EL (cell line): ENCODE measurements at regions not wholly inside any gene's neighbourhood (a gene's known extent, or its start where the extent isn't known, plus 50 kb on each side); places are given as distances from the start of the nearest gene placed in this dataset.

Source experiments
- DNase-seq: peaks from one replicate; pipeline ENCODE4 v3.0.0-alpha.2; 2016

DNA sequence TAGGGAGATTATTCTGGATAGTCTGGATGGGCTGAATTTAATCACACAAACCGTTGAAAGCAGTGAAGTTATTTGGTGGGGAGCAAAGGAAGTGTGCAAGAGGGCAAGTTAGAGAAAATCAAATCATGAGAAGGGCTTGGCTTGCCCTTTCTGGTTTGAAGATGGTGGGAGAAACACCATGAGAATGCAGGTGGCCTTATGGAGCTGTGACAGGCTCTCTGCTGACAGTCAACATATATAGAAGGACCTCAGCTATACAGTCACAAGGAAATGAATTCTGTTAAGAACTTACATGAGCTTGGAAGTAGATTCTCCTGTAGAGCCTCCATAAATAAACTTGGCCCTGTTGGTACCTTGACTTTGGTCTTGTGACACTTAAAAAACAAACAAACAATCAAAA, 72.3 kb downstream of the GMNC start:
- no peak for DNase-seq

DNA sequence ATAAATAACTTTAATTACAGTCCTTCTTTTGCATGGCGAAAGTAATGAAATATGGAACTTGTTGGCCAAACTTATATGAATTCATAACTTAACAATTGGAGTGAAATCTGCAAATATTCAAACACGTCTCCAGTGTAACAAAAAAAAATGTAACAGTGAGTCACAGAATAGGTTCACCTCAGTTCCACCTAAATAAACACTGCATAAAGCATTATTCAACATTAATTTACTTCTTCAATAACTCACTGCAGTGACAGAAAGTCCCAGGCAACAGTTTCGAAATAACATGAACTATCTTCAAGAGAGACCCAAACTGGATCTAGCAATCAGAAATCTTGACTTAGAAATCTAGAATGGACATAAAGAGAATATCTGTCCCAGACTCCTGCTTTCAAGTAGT, 75.6 kb downstream of the GMNC start:
- DNase-seq = no peak

DNA sequence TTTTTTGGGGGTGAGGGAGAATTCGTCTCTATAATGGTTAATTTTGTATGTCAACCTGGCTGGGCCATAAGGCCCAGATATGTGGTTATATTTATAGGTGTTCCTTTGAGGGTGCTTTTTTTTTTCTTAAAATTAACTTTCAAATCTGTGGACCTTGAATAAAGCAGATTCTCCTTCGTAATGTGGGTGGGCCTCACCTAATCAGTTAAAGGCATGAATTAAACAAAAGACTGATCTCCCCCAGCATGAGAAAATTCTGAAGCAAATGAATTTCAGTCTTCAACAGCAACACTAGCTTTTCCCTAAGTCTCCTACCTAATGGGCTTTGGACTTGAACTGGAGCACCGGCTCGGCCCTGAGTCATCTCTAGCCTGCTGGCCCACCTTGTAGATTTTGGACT, 77.4 kb downstream of the GMNC start:
- DNase-seq = no peak

DNA sequence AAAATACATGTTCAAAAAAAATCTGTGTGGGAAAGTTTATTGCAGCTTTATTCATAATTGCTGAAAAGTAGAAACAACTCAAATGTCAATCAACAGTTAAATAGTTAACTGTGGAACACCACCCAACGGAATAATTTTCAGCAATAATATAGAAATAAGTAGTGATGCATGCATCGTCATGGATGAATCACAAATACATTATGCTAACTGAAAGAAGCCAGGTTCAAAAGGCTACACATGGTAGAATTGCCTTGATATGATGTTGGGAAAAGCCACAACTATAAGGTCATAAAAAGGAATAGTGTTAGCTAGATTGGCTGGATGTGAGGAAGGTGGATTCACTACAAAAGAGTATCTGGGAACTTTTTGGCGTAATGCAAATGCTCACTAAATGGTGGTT, 82.0 kb downstream of the GMNC start:
- peak; percentile 5 for DNase-seq

DNA sequence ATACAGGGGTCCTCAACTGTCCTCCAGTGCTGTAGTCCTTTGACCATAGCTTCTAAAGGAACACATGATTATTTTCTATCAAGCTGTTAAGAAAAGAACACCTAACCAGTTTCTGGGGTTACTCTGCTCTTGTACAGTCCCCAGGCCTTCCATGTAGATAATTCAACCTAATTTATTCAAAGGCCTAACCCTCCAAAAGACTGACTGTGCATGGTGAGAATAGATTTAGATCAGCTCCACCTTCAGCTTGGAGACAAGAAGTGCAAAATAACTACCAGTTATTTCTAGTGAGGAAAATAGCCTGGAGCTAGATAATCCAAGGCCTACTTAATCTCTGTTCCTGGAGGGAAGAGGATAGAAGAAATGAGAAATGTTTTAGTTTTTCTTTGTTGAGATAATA, 87.9 kb downstream of the GMNC start:
- no peak for DNase-seq

DNA sequence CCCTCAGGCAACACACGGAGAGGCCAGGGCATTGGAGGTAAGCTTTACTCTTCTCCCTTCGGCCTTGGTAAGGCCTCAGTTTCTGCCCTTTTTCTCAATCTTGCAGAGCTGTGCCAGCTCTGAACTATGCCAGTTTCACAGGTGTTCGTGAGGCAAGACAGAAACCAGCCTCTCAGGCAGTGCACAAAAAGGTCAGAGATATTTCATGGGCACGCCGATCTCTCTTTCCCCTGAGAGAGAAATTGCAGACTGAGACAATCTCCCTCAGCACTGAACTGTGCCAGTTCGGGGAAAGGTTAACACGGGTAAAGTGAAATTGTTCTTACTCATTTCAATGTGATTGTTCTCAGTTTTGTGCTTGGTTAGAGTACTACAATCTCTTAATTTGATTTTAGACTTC, 88.5 kb downstream of the GMNC start:
- DNase-seq = no peak

DNA sequence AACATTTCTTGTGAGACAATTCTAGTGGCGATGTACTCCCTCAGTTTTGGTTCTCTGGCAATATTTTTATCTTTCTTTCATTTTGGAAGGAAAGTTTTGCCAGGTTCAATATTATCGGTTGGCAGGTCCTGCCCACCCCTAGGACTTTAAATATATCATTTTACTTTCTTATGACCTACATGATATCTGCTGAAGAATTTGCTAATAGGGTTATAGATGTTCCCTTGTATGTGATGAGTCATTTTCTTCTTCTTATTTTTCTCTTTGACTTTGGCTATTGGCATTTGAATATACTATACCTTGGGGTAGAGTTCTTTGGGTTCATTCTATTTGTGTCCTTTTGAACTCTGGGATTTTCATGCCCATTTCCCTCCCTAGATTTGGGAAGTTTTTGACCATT, 89.7 kb downstream of the GMNC start:
- no peak for DNase-seq

DNA sequence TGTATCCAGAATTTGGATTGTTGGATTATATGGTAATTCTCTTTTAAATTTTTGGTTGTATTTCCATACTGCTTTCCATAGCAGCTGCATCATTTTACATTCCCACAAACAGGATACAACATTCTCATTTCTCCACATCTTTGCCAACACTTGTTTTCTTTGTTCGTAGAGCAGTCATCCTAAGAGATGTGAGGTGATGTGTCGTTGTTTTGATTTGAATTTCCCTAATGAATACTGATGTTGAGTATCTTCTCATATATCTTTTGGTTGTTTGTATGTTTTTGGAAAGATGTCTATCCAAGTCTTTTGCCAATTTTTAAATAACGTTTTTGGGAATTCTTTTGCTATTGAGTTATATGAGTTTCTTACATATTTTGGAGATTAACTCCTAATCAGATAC, 93.6 kb downstream of the GMNC start:
- DNase-seq = no peak

DNA sequence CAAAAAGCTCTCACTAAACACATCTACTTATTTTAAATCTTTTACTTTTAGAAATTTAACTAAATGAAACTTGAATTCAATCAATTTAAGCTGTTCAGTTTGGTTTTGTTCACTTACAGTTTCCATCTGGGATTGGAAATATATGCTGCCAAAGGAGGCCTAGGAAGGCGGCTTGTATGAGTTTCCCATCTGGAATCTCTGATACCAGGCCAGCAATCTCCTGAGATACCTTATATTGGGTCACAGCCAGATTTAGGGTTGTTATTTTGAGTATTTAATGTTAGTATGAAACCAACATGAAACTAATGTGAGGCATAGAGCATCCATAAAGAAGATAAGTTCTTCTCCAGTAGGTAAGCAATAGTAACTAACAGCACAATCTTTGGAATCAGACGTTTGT, 94.6 kb downstream of the GMNC start:
- DNase-seq = no peak

DNA sequence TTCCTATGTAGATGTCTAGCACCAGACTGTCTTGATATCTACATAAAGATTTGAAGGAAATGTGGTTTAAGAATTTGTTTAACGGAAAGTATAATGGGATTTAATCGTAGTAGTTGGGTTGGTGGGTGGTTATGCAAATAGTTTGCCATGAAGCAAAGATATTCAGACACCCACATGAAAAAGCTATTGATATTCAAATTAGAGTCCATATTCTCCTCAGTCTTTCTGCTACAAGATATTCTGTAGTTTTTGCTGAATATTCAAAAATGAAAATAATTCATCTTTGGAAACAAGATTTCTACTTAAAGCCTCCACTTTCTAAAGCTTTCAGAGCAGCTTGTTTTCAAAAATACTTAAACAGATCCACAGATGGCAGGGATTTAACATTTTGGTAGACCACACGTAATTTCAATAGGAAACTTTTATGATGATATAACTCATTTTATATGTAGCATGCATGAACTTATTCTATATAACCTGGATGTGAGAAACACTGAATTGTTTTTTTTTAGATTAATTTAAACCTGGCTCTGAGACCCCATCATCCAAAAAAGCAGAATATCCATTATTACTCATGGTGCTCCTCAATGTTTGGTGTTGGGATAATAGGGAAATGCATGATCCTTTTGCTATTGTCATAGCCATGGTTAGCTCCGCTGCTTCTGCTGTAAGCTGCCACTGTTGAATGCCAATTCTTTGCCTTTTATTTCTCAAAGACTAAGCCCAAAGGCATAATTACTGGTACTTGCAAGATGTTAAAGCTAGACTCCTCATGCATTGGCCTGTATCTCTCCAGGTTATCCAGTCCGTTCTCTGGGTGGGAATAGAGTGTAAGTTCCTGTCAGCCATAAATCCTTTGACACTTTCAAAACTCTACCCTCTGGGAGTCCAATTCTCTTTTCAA, 98.0 kb downstream of the GMNC start:
- no peak for DNase-seq

DNA sequence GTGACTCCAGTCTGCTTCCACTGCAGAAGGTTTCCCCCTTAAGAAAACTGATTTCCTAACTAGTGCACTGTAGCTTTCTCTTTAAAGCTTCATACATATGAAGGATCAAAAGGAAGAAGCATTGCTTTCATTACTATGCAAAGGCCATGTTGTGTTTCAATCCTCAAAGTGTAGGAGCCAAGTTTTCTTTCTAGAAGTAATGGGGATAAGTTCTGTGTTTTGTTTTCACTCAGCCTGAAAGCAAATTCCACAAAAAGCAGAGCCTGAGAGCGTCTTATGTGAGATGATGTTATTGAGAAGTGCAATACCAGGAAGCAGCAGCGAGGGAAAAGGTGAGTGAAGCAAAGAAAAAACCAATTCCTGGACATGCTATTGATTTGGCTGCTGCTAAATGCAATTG, 99.7 kb downstream of the GMNC start:
- no peak for DNase-seq

DNA sequence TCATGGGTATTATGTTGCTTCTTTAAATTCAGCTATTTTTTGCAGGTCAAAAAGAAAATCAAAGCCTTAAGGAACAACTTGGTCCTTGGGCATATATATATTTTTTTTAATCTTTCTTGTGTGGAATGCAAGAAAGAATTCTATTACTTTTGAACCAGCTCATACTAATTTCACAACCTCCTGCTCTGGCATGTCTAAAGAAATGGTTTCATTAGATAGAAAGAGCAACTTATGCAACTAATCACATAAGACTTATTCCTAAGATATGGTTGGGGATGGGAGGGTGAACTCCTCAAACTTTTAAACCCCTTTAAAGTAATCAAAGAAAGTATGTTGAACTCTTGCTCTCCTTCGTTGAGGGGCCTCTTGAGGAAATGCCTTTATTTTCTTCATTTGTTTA, 114.9 kb downstream of the GMNC start:
- DNase-seq = no peak

DNA sequence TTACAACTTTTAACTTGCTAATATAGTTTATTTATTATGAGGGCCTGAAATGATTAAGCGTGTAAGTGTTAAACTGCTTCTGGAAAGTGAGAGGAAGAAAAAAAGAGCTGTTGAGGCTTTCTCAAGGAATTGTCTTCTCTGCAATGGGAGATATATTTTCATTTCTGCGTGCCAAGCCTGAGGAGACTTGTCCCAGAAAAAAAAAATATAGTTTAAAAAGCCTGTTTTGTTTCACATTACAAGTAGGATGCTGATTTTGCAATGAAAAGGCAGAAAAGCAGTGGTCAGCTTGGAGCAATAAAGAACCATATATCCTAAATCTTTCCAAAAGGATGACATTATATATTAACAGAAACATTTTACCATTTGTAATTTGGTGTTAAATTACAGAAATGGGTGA, 115.5 kb downstream of the GMNC start:
- no peak for DNase-seq

DNA sequence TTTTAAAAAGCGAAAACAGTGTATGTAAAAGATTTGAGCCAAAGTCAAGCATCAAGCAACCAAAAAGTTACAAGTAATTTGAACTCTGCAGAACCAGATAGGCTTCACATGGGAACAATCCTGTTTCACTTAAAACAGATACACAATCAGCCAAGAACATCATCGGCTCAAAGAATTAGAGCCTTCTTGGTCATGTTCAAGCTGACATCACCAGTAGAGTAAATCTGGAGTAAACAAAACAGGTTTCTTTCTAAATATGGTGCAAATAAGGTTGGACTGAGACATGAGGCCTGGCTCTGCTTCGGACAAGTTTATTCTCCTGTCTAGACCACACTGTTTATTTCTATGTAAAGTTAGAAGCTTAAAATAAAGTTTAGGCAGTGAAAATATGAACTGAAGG, 116.0 kb downstream of the GMNC start:
- DNase-seq = no peak

DNA sequence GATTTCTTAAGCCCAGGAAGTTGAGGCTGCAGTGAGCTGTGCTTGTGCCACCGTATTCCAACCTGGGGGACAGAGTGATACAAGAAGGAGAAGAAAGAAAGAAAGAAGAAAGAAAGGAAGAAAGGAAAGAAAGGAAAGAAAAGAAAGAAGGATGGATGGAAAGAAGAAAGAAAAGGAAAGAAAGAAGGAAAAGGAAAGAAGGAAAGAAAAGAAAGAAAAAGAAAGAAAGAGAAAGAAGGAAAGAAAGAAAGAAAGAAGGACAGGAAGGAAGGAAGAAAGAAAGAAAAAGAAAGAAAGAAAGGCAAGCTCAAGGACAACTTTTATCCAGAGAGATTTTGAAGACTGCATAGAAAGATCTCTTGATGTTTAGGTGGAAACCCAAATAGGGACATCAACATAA, 120.7 kb downstream of the GMNC start:
- DNase-seq = no peak

DNA sequence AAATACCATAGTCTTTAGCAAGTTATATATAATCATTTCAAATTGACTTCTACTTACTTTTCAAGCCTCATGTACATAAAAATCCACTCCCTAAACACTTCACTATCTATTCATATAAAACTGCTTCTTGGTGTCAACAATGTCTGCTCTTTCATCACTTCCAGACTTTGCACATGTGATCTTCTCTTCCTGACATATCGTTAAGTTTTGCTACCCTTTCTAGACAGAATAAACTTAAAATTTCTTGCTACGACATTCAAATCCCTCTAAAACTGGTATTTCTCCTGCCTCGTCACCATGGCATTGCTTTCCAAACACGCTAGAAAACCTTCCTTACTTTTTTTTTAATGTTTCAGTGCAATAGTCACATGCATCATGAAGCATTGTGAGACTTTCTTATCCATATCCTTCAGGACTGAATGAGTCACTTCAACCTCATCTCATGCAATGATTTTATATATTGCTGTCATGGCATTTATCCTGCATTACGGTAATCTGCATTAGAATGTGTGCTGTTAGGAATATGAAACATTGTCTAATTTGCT, 122.8 kb downstream of the GMNC start:
- DNase-seq = peak; percentile 5

DNA sequence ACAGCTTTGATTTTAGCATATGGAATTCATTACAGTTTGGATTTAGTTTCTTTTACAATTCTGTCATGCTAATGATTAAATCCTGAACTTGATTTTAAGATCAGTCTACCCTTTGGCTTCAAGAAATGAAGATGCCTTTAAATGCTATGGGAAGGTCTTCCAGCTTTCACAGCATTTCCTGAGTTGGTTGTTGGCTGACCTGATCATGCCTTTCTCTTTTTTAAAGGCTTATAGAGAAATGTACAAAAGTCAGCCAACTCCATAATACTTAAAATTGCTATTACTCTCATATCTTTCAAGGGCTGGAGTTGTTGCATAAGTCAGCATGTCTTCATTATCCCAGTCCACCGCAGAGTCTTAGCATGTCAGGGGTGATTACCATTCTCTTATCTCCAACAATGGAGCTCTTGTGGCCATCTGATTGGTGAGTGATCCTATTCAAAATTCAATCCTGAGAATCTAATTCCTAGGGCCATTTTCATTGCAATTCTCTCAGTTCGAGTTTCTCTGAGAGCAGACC, 123.8 kb downstream of the GMNC start:
- DNase-seq = no peak

DNA sequence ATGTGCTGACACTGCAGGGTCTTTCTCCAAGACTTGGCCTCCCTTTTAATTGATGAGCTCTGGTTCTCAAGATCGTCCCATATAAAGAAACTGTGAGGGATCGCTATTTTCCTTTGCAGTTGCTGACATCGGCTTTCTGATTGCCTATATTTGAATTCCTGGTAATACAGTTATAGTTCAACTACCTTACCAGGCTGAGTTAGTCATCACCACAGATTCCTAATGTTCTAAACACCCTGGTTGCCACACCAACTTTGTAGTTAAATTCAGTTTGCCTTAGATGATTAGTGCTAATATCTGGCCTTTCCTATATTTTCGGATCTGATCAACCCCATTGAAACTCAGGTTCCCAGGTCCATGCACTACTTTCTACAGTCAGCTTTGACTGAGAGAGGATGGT, 125.0 kb downstream of the GMNC start:
- no peak for DNase-seq

DNA sequence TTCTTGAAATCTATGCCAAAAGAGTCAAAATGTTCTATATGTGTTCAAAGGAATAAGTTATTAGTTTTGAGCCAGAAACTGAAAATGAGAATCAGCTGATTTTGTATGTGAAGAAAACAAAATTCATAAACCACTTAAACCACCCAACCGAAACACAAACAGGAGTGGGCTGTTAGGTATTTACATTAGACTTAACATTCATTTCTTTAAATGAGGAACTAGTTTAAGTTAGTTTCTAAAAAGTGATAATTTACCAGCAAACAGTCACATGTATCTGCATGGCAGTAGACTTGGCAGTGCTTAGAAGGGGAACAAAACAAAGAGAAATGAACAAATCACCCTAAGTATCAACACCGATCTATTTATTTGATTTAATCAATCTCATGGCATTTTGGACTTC, 128.0 kb downstream of the GMNC start:
- DNase-seq = no peak

DNA sequence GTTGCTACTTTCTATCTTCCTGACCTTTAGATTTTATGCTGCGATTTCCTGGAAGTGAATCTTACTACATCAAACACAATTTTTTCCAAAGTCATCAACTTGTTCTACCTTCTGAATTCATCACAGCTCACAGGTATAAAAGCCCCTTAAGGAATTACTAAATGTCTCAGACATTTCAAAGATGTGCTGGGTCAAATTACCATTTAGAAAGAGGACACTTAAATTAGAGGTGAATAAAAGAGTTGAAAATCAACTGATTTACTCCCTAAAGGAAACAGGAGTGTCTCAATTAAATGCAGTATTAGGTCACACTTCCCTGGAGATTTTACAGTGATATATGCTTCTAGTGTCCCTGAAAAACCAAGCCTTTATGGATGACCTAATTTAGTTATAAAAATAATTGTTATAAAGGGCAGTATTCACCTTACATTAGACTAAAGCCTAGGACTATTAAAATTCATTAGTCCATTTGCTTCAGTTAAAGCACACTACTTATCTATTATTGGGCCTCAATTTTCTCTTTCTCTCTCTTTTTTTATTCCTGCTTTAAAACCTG, 128.8 kb downstream of the GMNC start:
- no peak for DNase-seq

DNA sequence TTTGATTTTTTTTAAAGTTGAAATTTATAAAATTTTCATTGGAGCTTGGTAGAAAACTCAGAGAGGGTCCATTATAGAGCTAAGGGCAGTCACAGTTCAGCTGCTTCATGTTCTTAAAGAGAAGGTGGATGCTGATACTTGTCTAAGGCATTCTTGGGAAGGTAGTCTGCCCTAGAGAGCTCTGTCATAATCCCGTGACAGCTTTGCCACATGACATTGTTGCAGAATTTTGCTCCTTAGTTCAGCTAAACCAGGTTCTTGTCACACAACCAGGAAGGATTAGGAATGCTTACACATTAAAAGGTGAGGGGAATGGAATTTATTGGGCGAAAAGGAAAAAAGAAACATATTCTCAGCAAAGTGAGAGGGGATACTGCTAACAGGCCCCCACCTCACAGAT, 130.9 kb downstream of the GMNC start:
- no peak for DNase-seq

DNA sequence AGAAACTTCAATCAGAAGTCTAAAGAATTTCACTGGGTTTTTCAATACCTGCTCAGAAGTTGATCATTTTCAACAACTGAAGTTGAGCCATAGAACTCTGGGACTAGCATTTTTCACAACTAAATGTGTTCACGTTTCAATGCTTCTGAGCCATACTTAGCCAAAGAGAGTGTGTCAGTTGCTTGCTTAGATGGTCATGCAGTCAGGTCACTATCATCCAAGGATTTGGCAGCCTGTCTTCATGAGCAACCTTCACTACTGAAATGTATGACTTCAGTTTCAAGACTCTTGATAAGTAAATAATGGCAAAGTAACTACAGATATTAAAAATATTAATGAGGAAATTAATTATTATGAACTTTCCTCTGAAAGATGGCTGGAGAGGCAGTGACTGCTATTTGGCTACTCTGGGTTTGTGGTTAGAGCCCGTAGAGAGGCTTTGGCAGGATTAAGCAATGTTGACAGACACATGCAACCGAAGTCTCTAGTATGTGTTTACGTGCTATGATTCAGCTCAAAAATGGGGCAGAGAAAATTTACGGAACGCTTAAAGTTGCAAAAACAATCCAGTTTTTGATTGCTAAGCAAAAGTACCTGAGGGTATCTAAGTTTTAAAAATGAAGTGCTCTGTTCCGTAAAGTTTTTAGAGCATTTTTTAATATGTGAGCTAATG, 133.8 kb downstream of the GMNC start:
- DNase-seq = peak; percentile 9

DNA sequence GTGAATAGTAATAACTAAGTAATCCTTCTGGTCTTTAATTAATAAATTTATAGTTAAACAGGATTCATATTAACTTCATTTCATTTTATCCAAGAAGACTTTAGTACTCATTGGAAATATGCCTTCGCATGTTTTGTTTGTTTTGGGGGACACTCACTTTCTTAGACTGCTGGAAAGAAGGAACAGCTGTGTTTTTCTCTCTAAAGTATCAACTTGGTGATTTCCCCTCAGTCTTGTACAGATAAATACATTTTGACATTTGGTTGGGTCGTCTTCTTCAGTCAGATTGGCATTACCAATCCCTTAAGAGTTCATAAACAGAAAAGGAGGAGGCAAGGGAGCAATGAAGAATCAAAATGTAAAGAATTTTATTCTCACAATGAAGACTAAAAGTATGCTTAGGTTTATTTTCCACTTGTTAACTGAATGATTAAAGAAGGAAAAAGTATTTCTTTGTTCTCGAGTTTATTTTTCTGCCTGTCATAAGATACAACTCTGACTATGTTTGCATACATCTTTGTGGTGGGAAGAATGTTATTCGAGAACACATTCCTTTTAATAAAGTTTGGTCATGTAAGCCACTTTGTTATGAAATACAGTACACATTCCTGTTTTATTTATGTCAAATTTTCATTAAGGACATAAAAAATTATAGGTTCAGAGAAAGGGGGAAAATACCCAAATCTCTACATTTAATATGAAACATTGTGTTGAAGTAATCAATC, 140.2 kb downstream of the GMNC start:
- no peak for DNase-seq
